ENCODE measurements at regions not wholly inside any gene's neighbourhood (a gene's known extent, or its start where the extent isn't known, plus 50 kb on each side); places are given as distances from the start of the nearest gene placed in this dataset.

DNA sequence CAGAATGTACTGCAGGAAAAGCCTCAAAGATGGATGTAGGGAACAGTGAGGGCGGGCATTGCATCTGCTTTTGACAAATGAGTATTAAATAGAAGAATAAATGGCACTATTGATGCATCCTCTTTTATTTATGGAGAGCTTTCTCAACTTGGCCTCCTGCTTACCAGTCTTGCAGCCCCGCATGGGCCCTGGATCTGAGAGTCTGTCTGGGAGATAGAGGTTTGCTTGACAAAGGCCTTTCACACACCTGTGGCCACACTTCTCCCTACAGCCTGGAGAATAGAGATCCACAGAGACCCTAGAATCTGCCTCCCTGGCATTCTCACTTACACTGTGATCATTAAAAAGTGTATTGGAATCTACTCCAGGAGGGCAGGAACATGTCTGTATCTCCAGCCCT lies 203.8 kb upstream of the CDH4 start:
- TF ChIP-seq, protein P1, sequence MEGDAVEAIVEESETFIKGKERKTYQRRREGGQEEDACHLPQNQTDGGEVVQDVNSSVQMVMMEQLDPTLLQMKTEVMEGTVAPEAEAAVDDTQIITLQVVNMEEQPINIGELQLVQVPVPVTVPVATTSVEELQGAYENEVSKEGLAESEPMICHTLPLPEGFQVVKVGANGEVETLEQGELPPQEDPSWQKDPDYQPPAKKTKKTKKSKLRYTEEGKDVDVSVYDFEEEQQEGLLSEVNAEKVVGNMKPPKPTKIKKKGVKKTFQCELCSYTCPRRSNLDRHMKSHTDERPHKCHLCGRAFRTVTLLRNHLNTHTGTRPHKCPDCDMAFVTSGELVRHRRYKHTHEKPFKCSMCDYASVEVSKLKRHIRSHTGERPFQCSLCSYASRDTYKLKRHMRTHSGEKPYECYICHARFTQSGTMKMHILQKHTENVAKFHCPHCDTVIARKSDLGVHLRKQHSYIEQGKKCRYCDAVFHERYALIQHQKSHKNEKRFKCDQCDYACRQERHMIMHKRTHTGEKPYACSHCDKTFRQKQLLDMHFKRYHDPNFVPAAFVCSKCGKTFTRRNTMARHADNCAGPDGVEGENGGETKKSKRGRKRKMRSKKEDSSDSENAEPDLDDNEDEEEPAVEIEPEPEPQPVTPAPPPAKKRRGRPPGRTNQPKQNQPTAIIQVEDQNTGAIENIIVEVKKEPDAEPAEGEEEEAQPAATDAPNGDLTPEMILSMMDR (IDR thresholded peaks at IDR 0.05; ENCODE audit: control extremely low read depth in 1 of 3, insufficient read depth in 1 of 3, low read depth in 1 of 3, low read length in 3 of 3): no peak
- TF ChIP-seq NANOG (IDR thresholded peaks at IDR 0.05; ENCODE audit: insufficient read depth, low read depth, low read length, poor library complexity, severe bottlenecking): no peak
- TF ChIP-seq EZH2 (IDR thresholded peaks at IDR 0.05; ENCODE audit: low read depth, low read length, severe bottlenecking): no peak
- no peak for TF ChIP-seq RAD21 (IDR thresholded peaks at IDR 0.05 in 1 of 2, conservative IDR thresholded peaks at IDR 0.05 in 1 of 2; ENCODE audit: low read depth in 2 of 2, low read length in 2 of 2)
- no peak for TF ChIP-seq TAF1 (IDR thresholded peaks at IDR 0.05; ENCODE audit: low read depth, low read length)
- no peak for TF ChIP-seq EP300 (IDR thresholded peaks at IDR 0.05; ENCODE audit: borderline replicate concordance in 1 of 2, low read depth in 2 of 2, low read length in 2 of 2)
- TF ChIP-seq YY1 (IDR thresholded peaks at IDR 0.05; ENCODE audit: low read depth, low read length): no peak
- no peak for TF ChIP-seq MAFK (IDR thresholded peaks at IDR 0.05; ENCODE audit: low read depth, low read length)
- TF ChIP-seq POLR2AphosphoS5 (IDR thresholded peaks at IDR 0.05; ENCODE audit: low read depth, low read length): no peak

All from H1 (cell line).